NCI-H2171 (cell line): ENCODE measurements at regions not wholly inside any gene's neighbourhood (a gene's known extent, or its start where the extent isn't known, plus 50 kb on each side); places are given as distances from the start of the nearest gene placed in this dataset.
"Not testable (repeated sequence)": the region's sequence is repeated elsewhere in the genome, so short reads cannot be mapped to it uniquely, and the experiment has no call there.

Experiments
- DNase-seq: peaks from one replicate; lab custom pipeline; 2025; lab: John Stamatoyannopoulos, UW

DNA sequence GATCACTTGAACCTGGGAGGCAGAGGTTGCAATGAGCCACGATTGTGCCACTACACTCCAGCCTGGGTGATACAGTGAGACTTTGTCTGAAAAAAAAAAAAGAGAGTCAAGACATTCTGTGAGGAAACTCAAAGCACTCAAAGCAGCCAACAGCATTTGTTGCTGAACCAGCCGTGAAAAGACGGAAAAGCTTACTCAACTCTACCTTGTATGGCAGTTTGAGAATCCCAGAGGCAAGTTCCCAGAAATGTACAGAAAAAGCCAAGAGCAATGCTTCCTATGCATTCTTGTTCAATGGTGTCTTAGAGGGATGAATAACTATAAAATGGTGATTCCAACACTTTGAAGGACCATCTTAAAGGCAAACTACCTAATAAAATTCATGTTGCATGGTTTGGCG is 170.2 kb downstream of the HSD17B3 start:
- no peak for DNase-seq

- DNase-seq: no peak
Observed at GRCh38 chr9:96130970-96131369, 171.0 kb downstream of the HSD17B3 start.

GRCh38 chr9:96129747-96130146 is 172.2 kb downstream of the HSD17B3 start:
- DNase-seq: no peak

- DNase-seq: no peak
Observed at GRCh38 chr9:96128880-96129279, 173.1 kb downstream of the HSD17B3 start.

GRCh38 chr9:96126321-96126881 is 175.6 kb downstream of the HSD17B3 start:
- no peak for DNase-seq

DNA sequence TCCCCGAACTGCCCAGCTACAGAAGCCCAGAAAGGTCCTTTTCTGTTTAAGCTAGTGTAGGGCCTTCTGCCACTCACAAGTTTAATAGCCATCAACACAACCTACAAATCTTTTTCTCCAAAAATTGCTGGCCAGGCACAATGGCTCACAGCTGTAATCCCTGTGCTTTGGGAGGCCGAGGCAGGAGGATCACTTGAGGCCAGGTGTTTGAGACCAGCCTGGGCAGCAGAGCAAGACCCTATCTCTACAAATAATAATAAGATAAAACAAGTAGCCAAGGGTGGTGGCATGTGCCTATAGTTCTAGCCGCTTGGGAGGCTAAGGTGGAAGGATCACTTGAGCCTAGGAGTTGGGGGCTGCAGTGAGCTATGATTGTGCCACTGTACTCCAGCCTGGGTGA is 176.4 kb downstream of the HSD17B3 start:
- DNase-seq: no peak

GRCh38 chr9:96122751-96123150 is 179.2 kb downstream of the HSD17B3 start:
- no peak for DNase-seq

DNA sequence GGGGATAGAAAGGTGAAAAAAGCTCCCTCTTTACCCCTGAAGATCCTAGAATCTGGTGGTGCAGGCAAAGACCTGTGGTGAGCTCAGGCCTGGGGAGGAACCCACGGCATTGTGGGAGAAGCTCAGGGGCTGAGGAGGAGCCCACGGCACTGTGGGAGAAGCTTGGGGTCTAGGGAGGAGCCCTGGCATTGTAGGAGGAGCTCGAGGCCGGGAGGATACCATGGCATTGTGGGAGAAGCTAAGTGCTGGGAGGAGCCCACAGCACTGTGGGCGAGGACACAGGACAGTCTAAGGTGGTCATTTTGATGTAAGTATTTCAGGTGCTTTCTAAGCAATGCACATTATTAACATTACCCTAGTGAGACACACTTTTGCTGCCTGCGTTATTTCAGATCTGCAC is 179.7 kb downstream of the HSD17B3 start:
- DNase-seq: no peak

GRCh38 chr9:96121136-96121535 is 180.8 kb downstream of the HSD17B3 start:
- DNase-seq: no peak

DNA sequence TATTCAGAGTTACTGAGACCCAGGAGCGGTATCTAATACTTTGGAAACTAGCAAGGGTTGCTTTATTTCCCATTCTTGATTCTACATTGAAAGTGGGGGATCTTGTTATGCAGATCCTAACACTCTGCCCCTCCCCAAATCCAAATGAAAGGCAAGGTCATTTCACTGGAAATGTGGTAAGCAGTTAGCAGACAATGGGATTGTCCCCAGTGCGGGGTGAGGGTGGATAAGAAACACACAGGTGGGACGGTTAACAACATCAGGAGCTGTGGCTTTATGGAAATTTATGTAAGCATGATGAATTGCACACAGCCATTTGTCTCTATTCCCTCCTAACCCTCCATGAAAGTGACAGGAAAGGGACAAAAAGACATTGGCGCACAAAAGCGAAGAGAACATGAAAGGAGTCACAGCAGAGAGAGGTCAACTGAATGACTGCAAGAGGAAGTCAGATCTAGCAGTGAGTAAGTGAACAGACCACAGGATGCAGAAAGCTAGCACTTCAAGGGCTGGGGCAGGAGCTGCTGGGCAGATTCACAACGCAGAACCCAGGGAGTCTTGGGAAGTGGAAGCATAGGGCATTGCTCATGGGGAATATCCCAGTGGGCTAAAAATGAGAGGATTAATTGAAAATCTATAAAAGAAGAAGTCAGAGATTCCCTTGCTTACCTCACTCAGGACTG is 184.4 kb downstream of the HSD17B3 start:
- no peak for DNase-seq

- no peak for DNase-seq
Observed at GRCh38 chr9:96116275-96117064, 185.5 kb downstream of the HSD17B3 start.

DNA sequence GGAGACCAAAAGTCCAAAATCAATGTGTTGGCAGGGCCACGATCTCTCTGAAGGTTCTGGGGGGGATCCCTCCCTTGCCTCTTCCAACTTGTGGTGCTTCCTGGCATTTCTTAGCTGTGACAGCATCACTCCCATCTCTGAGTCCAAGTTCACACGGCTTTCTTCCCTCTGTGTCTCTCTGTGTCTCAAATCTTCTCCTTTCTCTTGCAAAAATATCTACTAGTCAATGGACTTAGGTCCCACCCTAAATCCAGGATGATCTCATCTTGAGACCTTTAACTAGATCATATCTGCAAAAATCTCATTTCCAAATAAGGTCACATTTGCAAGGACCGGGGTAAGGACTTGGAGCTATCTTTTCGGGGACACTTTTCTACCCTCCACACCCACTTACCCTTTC is 186.1 kb downstream of the HSD17B3 start:
- no peak for DNase-seq

- DNase-seq: no peak
Observed at GRCh38 chr9:96113032-96113431, 188.9 kb downstream of the HSD17B3 start.

GRCh38 chr9:96109680-96110351 is 192.2 kb downstream of the HSD17B3 start:
- DNase-seq: no peak

DNA sequence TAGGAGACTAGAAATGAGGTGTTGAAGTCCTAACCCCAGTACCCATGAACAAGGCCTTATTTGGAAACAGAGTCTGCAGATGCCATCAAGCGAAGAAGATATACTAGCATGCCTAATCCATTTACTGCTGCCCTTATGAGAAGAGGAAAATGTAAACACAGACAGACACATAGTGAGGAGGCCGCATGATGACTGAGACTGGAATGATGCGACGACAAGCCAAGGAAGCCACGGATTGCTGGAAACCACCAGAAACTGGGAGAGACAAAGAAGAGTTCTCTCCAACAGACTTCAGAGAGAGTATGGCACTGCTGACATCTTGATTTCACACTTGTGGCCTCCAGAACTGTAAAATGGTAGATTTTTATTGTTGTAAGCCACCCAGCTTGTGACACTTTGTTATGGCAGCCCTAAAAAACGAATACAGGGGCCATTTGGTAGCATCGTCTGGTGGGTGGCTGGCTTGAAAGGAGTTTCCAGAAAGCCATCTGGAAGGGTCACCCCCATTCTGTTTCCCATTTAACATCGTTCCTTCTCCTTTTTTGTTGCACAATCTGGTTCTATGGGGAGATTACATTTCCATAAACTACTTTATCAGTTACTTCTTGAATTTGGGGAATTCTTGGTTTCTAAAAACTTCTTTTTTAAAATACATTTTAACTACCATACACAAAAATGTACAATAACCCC is 193.1 kb downstream of the HSD17B3 start:
- DNase-seq: no peak

- no peak for DNase-seq
Observed at GRCh38 chr9:96107436-96107835, 194.5 kb downstream of the HSD17B3 start.

DNA sequence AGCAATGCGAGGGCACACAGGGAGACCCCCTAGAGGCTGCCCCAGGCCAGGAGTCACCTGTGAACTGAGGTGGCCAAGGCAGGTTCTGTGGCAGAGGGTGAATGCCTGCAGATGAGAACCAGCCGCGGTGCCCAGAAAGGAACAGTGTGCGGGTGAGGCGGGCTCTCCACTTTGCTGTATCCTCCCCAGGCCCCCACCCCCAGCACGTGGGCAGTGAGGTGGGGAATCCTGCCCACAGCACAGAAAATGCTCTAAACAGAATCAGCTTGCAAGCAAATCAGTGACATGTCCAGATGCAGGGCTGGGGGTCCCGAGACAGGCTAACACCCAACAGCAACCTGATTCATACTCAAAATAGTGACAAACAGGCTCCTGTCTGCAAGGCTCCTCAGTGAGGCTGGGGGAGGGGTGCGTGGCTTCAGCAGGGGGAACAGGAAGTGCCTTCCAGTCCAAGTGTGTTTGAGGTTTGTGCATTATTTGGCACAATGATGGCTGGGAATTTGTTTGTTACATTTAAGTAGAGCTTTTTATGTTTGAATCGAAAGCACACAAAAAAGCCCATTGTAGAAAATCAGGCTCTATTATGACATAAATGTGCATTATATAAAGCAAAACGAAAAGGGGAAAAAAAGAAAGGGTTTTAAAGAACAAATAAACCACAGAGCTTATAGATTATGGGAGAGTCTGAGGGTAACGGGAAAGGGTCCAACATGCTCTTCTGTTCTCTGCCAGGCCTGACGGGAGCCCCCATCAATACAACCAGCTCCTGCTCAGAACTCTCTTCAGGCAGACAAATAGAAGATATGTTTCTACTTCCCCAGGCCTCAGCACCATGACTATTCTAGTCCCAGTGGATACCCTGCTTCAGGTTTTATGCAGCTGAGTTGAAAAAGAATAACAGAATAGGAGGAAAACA is 201.3 kb downstream of the HSD17B3 start:
- DNase-seq: no peak

DNA sequence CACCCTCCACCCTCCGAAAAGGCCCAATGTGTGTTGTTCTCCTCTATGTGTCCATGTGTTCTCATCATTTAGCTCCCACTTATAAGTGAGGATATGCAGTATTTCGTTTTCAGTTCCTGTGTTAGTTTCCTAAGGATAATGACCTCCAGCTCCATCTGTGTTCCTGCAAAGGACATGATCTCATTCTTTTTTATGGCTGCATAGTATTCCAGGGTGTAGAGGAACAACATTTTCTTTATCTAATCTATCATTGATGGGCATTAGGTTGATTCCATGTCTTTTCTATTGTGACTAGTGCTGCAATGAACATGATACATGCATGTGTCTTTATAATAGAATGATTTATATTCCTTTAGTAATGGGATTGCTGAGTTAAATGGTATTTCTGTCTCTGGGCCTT is 211.3 kb downstream of the HSD17B3 start:
- DNase-seq: not testable (repeated sequence)

GRCh38 chr9:96089452-96090085 is 212.4 kb downstream of the HSD17B3 start:
- DNase-seq: no peak

DNA sequence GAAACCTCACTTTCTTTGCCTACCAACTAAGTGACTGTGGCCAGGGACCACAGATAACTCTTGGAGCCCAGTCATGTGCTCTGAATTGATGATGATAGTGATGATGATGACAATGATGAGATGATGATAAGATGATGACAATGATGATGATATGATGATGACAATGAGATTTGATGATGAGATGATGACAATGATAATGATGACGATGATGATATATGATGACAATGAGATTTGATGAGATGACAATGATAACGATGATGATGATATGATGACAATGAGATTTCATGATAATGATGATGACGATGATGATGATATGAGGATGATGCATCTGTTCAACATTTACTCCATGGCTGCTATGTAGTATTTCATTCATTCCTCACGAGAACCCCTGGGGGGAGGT is 213.0 kb downstream of the ERCC6L2 start:
- DNase-seq: no peak
